Osteoblast (primary cell): ENCODE measurements at regions not wholly inside any gene's neighbourhood (a gene's known extent, or its start where the extent isn't known, plus 50 kb on each side); places are given as distances from the start of the nearest gene placed in this dataset.

Source experiments
- DNase-seq: peaks from one replicate; pipeline ENCODE4 v3.0.0; 2011; ENCODE audit warnings: low spot score, mixed read lengths; ENCODE audit not compliant: insufficient read length; ENCODE audit errors: missing footprints
- H2AFZ ChIP-seq: 2 replicates; pipeline ENCODE4 v1.6.0; 2011; ENCODE audit warnings: mild to moderate bottlenecking, low read length
- H3K27ac ChIP-seq: 2 replicates; pipeline ENCODE4 v1.5.1; 2011; ENCODE audit warnings: mild to moderate bottlenecking, low read depth, low read length, moderate library complexity
- H3K27me3 ChIP-seq: 2 replicates; pipeline ENCODE4 v1.6.0; 2012; ENCODE audit warnings: mild to moderate bottlenecking, control low read depth, inconsistent platforms, low read length, moderate library complexity; ENCODE audit not compliant: insufficient read depth
- H3K36me3 ChIP-seq: 2 replicates; pipeline ENCODE4 v1.5.1; 2011; ENCODE audit warnings: mild to moderate bottlenecking, low read length, control low read depth, moderate library complexity; ENCODE audit not compliant: insufficient read depth
- H3K4me1 ChIP-seq: 2 replicates; pipeline ENCODE4 v1.5.1; 2011; ENCODE audit warnings: mild to moderate bottlenecking, low read length, control low read depth, moderate library complexity; ENCODE audit not compliant: insufficient read depth
- H3K4me2 ChIP-seq: 2 replicates; pipeline ENCODE4 v1.6.0; 2011; ENCODE audit warnings: mild to moderate bottlenecking, low read length; ENCODE audit not compliant: insufficient read depth
- H3K4me3 ChIP-seq: fragments of 200-600 bp; sonication (generic); 3 replicates; pipeline ENCODE4 v1.5.1; 2012; ENCODE audit warnings: mild to moderate bottlenecking, low read length, inconsistent platforms; ENCODE audit not compliant: insufficient read depth
- H3K79me2 ChIP-seq: 2 replicates; pipeline ENCODE4 v1.6.0; 2012; ENCODE audit warnings: mild to moderate bottlenecking, low read length, control low read depth, inconsistent platforms; ENCODE audit not compliant: insufficient read depth
- H3K9me3 ChIP-seq: 2 replicates; pipeline ENCODE4 v1.5.1; 2011; ENCODE audit warnings: low read depth, low read length, control low read depth
- H4K20me1 ChIP-seq: 2 replicates; pipeline ENCODE4 v1.6.0; 2012; ENCODE audit warnings: mild to moderate bottlenecking, low read length, control low read depth; ENCODE audit not compliant: insufficient read depth
- CTCF ChIP-seq: IDR thresholded peaks from 2 replicates; pipeline ENCODE4 v1.5.1; 2011; ENCODE audit warnings: mild to moderate bottlenecking, low read depth, low read length, moderate library complexity; ENCODE audit errors: extremely low read depth

GRCh38 chr2:138180692-138181386 is 216.6 kb downstream of the HNMT start:
- H3K36me3 ChIP-seq, result no peaks in the 10 kb centered on the region
- DNase-seq, result no peak
- H3K4me3 ChIP-seq, result no peak overlapping the region
- no peaks in the 10 kb centered on the region for H4K20me1 ChIP-seq
- H3K79me2 ChIP-seq, result no peaks in the 10 kb centered on the region
- H3K9me3 ChIP-seq, result no peaks in the 10 kb centered on the region
- no peak overlapping the region for H3K4me2 ChIP-seq
- no peak for TF ChIP-seq CTCF
- H3K27me3 ChIP-seq, result no peaks in the 10 kb centered on the region
- H2AFZ ChIP-seq, result no peak overlapping the region
- peaks cover 4% of the 10 kb centered on the region for H3K4me1 ChIP-seq
- no peak overlapping the region for H3K27ac ChIP-seq

GRCh38 chr2:138182250-138182936 is 218.1 kb downstream of the HNMT start:
- H3K79me2 ChIP-seq, result no peaks in the 10 kb centered on the region
- H3K27me3 ChIP-seq, result no peaks in the 10 kb centered on the region
- H4K20me1 ChIP-seq, result no peaks in the 10 kb centered on the region
- no peak overlapping the region for H3K4me2 ChIP-seq
- no peak overlapping the region for H3K27ac ChIP-seq
- TF ChIP-seq CTCF, result no peak
- peaks cover 4% of the 10 kb centered on the region for H3K4me1 ChIP-seq
- H3K36me3 ChIP-seq, result no peaks in the 10 kb centered on the region
- no peak for DNase-seq
- H2AFZ ChIP-seq, result no peak overlapping the region
- no peaks in the 10 kb centered on the region for H3K9me3 ChIP-seq
- no peak overlapping the region for H3K4me3 ChIP-seq

- no peak overlapping the region for H3K4me3 ChIP-seq
- H3K79me2 ChIP-seq, result no peaks in the 10 kb centered on the region
- no peaks in the 10 kb centered on the region for H3K36me3 ChIP-seq
- no peak for TF ChIP-seq CTCF
- H3K4me1 ChIP-seq, result peaks cover 4% of the 10 kb centered on the region
- H3K27me3 ChIP-seq, result no peaks in the 10 kb centered on the region
- no peak overlapping the region for H2AFZ ChIP-seq
- H3K9me3 ChIP-seq, result no peaks in the 10 kb centered on the region
- no peaks in the 10 kb centered on the region for H4K20me1 ChIP-seq
- H3K4me2 ChIP-seq, result no peak overlapping the region
- no peak for DNase-seq
- no peak overlapping the region for H3K27ac ChIP-seq
Observed at GRCh38 chr2:138182937-138183312, 218.7 kb downstream of the HNMT start.

- no peaks in the 10 kb centered on the region for H3K36me3 ChIP-seq
- no peaks in the 10 kb centered on the region for H3K79me2 ChIP-seq
- no peaks in the 10 kb centered on the region for H3K9me3 ChIP-seq
- H3K4me2 ChIP-seq, result no peak overlapping the region
- TF ChIP-seq CTCF, result no peak
- no peaks in the 10 kb centered on the region for H4K20me1 ChIP-seq
- H3K4me1 ChIP-seq, result peaks cover 4% of the 10 kb centered on the region
- H3K27me3 ChIP-seq, result no peaks in the 10 kb centered on the region
- H2AFZ ChIP-seq, result no peak overlapping the region
- no peak for DNase-seq
- no peak overlapping the region for H3K4me3 ChIP-seq
- H3K27ac ChIP-seq, result no peak overlapping the region
Observed at GRCh38 chr2:138183705-138184104, 219.4 kb downstream of the HNMT start.
